ENCODE measurements at regions not wholly inside any gene's neighbourhood (a gene's known extent, or its start where the extent isn't known, plus 50 kb on each side); places are given as distances from the start of the nearest gene placed in this dataset.

DNA sequence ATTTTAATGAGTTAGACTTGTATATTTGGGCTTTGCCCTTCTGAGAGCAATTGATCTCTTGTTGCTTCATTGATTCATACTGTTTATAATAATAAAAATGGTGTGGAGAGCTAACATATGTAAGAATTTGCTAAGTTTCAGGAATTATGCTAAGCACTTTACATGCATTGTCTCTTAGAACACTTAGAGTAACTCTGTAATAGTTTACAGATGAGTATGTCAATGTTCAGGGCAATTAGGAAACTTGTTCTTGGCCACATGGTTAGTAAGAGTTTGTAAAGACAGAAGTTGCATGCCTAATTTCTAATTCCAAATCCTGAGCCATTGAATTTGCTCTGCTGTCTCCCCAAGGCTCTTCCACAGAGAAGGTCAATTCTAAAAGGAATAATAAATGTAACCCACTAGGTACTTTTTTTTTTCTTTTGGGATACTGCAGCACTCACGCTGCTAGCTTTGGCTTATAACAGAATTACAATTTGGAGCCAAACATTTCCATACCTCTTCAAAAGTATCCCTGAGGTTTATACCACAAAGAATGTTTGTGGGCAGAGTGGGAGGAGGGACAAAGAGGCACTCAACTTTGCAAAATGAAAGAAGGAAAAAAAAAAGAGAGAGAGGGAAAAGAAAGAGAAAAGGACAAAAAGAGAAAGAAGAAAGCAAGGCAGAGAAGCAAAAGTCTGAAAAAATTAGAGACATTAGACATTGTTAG lies 232.4 kb downstream of the CALCRL start:
- Histone ChIP-seq H3K4me3 (no peak overlapping the region), H3K4me1 (peaks cover 0 to 15% (median 0%) of the 10 kb centered on the region in 9 donors), H3K27ac (no peak overlapping the region), H3K27me3 (no peaks in the 10 kb centered on the region), H3K9me3 (peaks cover 0 to 28% (median 5%) of the 10 kb centered on the region in 11 donors), H3K36me3 (no peaks in the 10 kb centered on the region)
- DNase-seq (no peak), ATAC-seq (no peak)
- WGBS, 2 donors: 86 to 88% methylated on average over 1 of the region's 1 CpG
- TF ChIP-seq, protein P1, sequence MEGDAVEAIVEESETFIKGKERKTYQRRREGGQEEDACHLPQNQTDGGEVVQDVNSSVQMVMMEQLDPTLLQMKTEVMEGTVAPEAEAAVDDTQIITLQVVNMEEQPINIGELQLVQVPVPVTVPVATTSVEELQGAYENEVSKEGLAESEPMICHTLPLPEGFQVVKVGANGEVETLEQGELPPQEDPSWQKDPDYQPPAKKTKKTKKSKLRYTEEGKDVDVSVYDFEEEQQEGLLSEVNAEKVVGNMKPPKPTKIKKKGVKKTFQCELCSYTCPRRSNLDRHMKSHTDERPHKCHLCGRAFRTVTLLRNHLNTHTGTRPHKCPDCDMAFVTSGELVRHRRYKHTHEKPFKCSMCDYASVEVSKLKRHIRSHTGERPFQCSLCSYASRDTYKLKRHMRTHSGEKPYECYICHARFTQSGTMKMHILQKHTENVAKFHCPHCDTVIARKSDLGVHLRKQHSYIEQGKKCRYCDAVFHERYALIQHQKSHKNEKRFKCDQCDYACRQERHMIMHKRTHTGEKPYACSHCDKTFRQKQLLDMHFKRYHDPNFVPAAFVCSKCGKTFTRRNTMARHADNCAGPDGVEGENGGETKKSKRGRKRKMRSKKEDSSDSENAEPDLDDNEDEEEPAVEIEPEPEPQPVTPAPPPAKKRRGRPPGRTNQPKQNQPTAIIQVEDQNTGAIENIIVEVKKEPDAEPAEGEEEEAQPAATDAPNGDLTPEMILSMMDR (IDR thresholded peaks at IDR 0.05): no peak
- intact Hi-C loops (cut with DNase I): no loop called here

DNA sequence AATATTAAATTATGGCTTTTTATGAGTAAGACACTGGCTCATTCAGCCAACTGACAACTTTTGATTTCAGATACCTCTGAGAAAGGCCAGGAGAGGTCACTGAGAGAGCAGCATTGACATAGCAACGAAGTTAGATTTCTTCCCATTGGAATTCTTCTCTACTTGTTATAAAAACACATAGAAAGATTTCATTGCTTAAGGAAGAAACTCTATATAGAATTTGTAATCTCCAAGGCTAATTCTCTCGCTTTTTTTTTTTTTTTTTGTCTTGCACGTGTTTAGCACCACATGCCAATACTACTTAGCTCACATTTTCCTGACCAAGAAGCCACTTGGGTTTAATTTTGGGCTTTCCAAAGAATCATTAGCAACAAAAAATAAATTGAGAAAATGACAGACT lies 233.7 kb downstream of the CALCRL start:
- TF ChIP-seq, protein P1 (IDR thresholded peaks at IDR 0.05): peak in 1 of 9 donors; percentile 11
- ATAC-seq: no peak
- H3K27ac ChIP-seq: no peak overlapping the region
- peaks cover 0 to 15% (median 0%) of the 10 kb centered on the region in 9 donors for H3K4me1 ChIP-seq
- peaks cover 0 to 28% (median 5%) of the 10 kb centered on the region in 11 donors for H3K9me3 ChIP-seq
- WGBS, 2 donors: 45 to 51% methylated on average over 3 of the region's 3 CpGs
- H3K4me3 ChIP-seq: no peak overlapping the region
- no peaks in the 10 kb centered on the region for H3K27me3 ChIP-seq
- no peak for DNase-seq
- intact Hi-C loops (cut with DNase I): no loop called here
- no peaks in the 10 kb centered on the region for H3K36me3 ChIP-seq

DNA sequence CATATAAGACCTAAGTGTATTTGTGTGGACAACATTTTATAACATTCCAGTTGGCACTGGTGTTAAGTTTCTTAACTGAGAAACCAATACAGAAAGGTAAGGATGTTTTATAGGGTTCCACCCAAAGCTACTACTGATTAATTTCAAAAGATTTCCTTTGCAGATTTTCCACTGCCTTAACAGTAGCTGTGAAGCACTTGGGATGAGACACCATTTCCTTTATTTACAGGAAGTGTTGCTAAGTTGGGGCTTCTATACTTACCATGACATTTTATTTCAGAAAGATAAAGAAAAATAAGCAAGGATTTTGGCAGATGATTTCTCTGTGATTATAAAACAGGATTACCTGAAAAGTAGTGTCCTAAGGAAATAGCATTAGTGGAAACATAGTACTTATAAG lies 234.3 kb downstream of the CALCRL start:
- TF ChIP-seq, protein P1 (IDR thresholded peaks at IDR 0.05): no peak
- ATAC-seq: peak in 2 of 8 donors; percentile 66 to 79
- Histone ChIP-seq H3K27me3 (no peaks in the 10 kb centered on the region), H3K4me1 (peaks cover 0 to 15% (median 0%) of the 10 kb centered on the region in 9 donors), H3K36me3 (no peaks in the 10 kb centered on the region), H3K9me3 (peaks cover 0 to 28% (median 5%) of the 10 kb centered on the region in 11 donors), H3K4me3 (no peak overlapping the region), H3K27ac (no peak overlapping the region)
- DNase-seq: no peak
- intact Hi-C loops (cut with DNase I): no loop called here

DNA sequence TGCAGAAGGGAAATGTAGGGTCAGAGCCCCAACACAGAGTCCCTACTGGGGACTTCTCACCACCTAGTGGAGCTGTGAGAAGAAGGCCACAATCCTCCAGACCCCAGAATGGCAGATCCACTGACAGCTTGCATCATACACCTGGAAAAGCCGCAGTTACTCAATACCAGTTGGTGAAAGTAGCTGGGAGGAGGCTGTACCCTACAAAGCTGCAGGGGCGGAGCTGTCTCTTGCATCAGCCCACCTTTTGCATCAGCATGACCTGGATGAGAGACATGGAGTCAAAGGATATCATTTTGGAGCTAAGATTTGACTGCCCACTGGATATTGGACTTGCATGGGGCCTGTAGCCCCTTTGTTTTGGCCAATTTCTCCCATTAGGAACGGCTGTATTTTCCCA lies 237.3 kb downstream of the CALCRL start:
- Histone ChIP-seq H3K27me3 (no peaks in the 10 kb centered on the region), H3K9me3 (peaks cover 0 to 24% (median 5%) of the 10 kb centered on the region in 11 donors), H3K27ac (no peak overlapping the region), H3K4me3 (no peak overlapping the region), H3K4me1 (peaks cover 0 to 21% (median 0%) of the 10 kb centered on the region in 9 donors), H3K36me3 (no peaks in the 10 kb centered on the region)
- intact Hi-C loops (cut with DNase I): no loop called here
- TF ChIP-seq, protein P1 (IDR thresholded peaks at IDR 0.05): no peak
- 64 to 74% methylated on average over 3 of the region's 3 CpGs for WGBS, 2 donors
- DNase-seq (no peak), ATAC-seq (no peak)
